GM12878 (cell line): ENCODE measurements at regions not wholly inside any gene's neighbourhood (a gene's known extent, or its start where the extent isn't known, plus 50 kb on each side); places are given as distances from the start of the nearest gene placed in this dataset.

ENCODE experiments used
- ATAC-seq: fragments of 200-7000 bp; cut with Tn5 transposase; 3 replicates; pipeline ENCODE4 v1.9.1; 2020; ENCODE audit warnings: mild to moderate bottlenecking, moderate library complexity
- BruUV-seq: library from RNA; stranded (reverse); fragments of 400-500 nt; replicated peaks from 2 replicates; lab custom pipeline; 2021; lab: Mats Ljungman, UMichigan
- CTCF ChIA-PET: fragments of 300-600 bp; sonication (Branson Sonifier 250); formaldehyde crosslinking; extraction: SDS; loops from one replicate; lab custom pipeline; 2021; ENCODE audit warnings: inconsistent platforms; lab: Yijun Ruan, JAX
- POLR2A ChIA-PET: fragments of 350-600 bp; formaldehyde crosslinking; extraction: SDS; loops from one replicate; lab custom pipeline; 2021; ENCODE audit warnings: inconsistent platforms; lab: Charles Lee
- RAD21 ChIA-PET: fragments of 300-600 bp; sonication (Branson Sonifier 250); formaldehyde crosslinking; loops from one replicate; lab custom pipeline; 2023; ENCODE audit warnings: antibody characterized with exemption; ENCODE audit not compliant: unreplicated experiment; lab: Charles Lee
- SMC1A ChIA-PET: fragments of 300-600 bp; sonication (Branson Sonifier 250); formaldehyde crosslinking; loops from one replicate; lab custom pipeline; 2023; ENCODE audit not compliant: unreplicated experiment, uncharacterized antibody; lab: Charles Lee
- DNase-seq: peaks from one replicate; pipeline ENCODE4 v3.0.0-alpha.2; 2011; ENCODE audit warnings: low read depth, low spot score
- FAIRE-seq: peaks from 3 replicates; lab custom pipeline; 2011; peaks lifted over from hg19 to GRCh38; lab: Jason Lieb, UNC
- H2AFZ ChIP-seq: 2 replicates; pipeline ENCODE4 v1.6.0; 2011; ENCODE audit warnings: low read depth, low read length, control low read depth; ENCODE audit not compliant: control insufficient read depth
- H3K27ac ChIP-seq: 2 replicates; pipeline ENCODE4 v1.5.1; 2011; ENCODE audit warnings: control low read depth; ENCODE audit not compliant: control insufficient read depth, insufficient read depth
- H3K27me3 ChIP-seq, 2 experiments: replicated peaks in 1 of 2; 2 replicates each; pipeline versions ENCODE4 v1.6.0 to v1.6.1; 2011; ENCODE audit warnings: low read length in 1 of 2; ENCODE audit not compliant: control insufficient read depth in 2 of 2, insufficient read depth in 2 of 2
- H3K36me3 ChIP-seq, 2 experiments: 2 replicates each; pipeline ENCODE4 v1.5.1; 2011; ENCODE audit warnings: low read length in 1 of 2; ENCODE audit not compliant: control insufficient read depth in 2 of 2, insufficient read depth in 2 of 2
- H3K4me1 ChIP-seq: 2 replicates; pipeline ENCODE4 v1.6.1; 2011; ENCODE audit warnings: mild to moderate bottlenecking, low read length, moderate library complexity, mixed read lengths; ENCODE audit not compliant: control insufficient read depth, insufficient read depth
- H3K4me2 ChIP-seq: 2 replicates; pipeline ENCODE4 v1.6.0; 2011; ENCODE audit warnings: control low read depth; ENCODE audit not compliant: control insufficient read depth, insufficient read depth
- H3K4me3 ChIP-seq: fragments of 200-600 bp; sonication (generic); 2 replicates; pipeline ENCODE4 v1.5.1; 2016
- H3K79me2 ChIP-seq: 2 replicates; pipeline ENCODE4 v1.6.0; 2011; ENCODE audit warnings: low read length; ENCODE audit not compliant: control insufficient read depth, insufficient read depth
- H3K9ac ChIP-seq: 2 replicates; pipeline ENCODE4 v1.8.0; 2011; ENCODE audit warnings: low read length, control low read depth, mixed read lengths; ENCODE audit not compliant: control insufficient read depth, insufficient read depth
- H3K9me3 ChIP-seq: replicated peaks from 3 replicates; pipeline ENCODE4 v1.5.1; 2011; ENCODE audit warnings: mild to moderate bottlenecking, low read length; ENCODE audit not compliant: control insufficient read depth, insufficient read depth
- H4K20me1 ChIP-seq: 2 replicates; pipeline ENCODE4 v1.6.0; 2011; ENCODE audit not compliant: control insufficient read depth, insufficient read depth
- BACH1 ChIP-seq: fragments of 450-650 bp; IDR thresholded peaks from 2 replicates; pipeline ENCODE4 v1.6.1; 2017; ENCODE audit warnings: mild to moderate bottlenecking, borderline replicate concordance
- EP300 ChIP-seq, 2 experiments: fragments of 150-350 bp in 1 of 2; IDR thresholded peaks; 2 replicates each; pipeline ENCODE4 v1.6.1; 2011 to 2012; ENCODE audit warnings: low read depth in 2 of 2, low read length in 2 of 2, borderline replicate concordance in 1 of 2, improper control_type of control experiment in 1 of 2, inconsistent platforms in 1 of 2; ENCODE audit not compliant: control insufficient read depth in 1 of 2
- FOXM1 ChIP-seq: IDR thresholded peaks from 2 replicates; pipeline ENCODE4 v1.6.1; 2012; ENCODE audit warnings: low read depth, mild to moderate bottlenecking, inconsistent platforms, low read length, moderate library complexity
- IRF5 ChIP-seq: fragments of 450-650 bp; IDR thresholded peaks from 2 replicates; pipeline ENCODE4 v1.6.1; 2017; ENCODE audit warnings: borderline replicate concordance
- TAF1 ChIP-seq: IDR thresholded peaks from 2 replicates; pipeline ENCODE4 v1.6.1; 2011; ENCODE audit warnings: mild to moderate bottlenecking, low read depth, low read length, borderline replicate concordance
- ZBTB11 ChIP-seq: fragments of 450-650 bp; formaldehyde crosslinking; IDR thresholded peaks from 2 replicates; pipeline ENCODE4 v1.5.0; 2022; ENCODE audit warnings: mild to moderate bottlenecking, missing genetic modification characterization
- ZNF592 ChIP-seq: fragments of 450-650 bp; IDR thresholded peaks from 2 replicates; pipeline ENCODE4 v1.6.1; 2017; ENCODE audit warnings: mild to moderate bottlenecking, moderate library complexity
- ZNF687 ChIP-seq: fragments of 450-650 bp; IDR thresholded peaks from 2 replicates; pipeline ENCODE4 v1.6.1; 2017; ENCODE audit warnings: mild to moderate bottlenecking, moderate library complexity
- WGBS: methylation state at CpG from one replicate; pipeline ENCODE4 v1.1.6; 2016; ENCODE audit warnings: low lambda C conversion rate; ENCODE audit not compliant: insufficient replicate concordance, insufficient coverage; ENCODE audit errors: missing lambda C conversion rate; 5-methylcytosine and 5-hydroxymethylcytosine counted together
- in situ Hi-C: fragments of 300-500 bp; cut with MboI; formaldehyde crosslinking; loops from 9 replicates; pipeline ENCODE4 v1.14.3; 2018; ENCODE audit warnings: mixed read lengths
- intact Hi-C: fragments of 100-400 bp; cut with micrococcal nuclease; formaldehyde crosslinking; loops from one replicate; pipeline ENCODE4 v1.14.2; 2022; ENCODE audit not compliant: unreplicated experiment

GRCh38 chr12:11565752-11566151 is 83.7 kb upstream of the ETV6 start:
- peaks cover 2% of the 10 kb centered on the region for H3K79me2 ChIP-seq
- peak; percentile 13 for FAIRE-seq
- peak overlapping the region; percentile 98 for H3K27ac ChIP-seq
- RAD21 ChIA-PET, result interaction anchor here (0.5 to 16.5 kb wide), 17 partner anchors 9 to 460 kb away, joined by 3 to 322 read pairs (median 4); partner anchors contain the start of gene ETV6
- SMC1A ChIA-PET, result interaction anchor here (0.6 to 6.5 kb wide), 10 partner anchors 9 to 442 kb away, joined by 3 to 146 read pairs (median 6); no protein-coding TSS in a partner anchor
- H3K9me3 ChIP-seq, result no peaks in the 10 kb centered on the region; the same call in 1 of the 3 replicates
- WGBS, result 0% methylated on average over 2 of the region's 2 CpGs
- BruUV-seq, result no TSS peak
- H3K4me2 ChIP-seq, result peak overlapping the region; percentile 4; the same call in 1 of the 2 replicates
- CTCF ChIA-PET, result interaction anchor here (0.6 to 6.2 kb wide), 5 partner anchors 9 to 910 kb away, joined by 3 to 63 read pairs (median 6); no protein-coding TSS in a partner anchor
- peaks cover 71% of the 10 kb centered on the region for H3K4me1 ChIP-seq
- in situ Hi-C loops, result loop anchor here (5.0 to 25.0 kb wide), 4 partner anchors 272 to 1129 kb away; partner anchors contain the start of gene GPR19
- DNase-seq, result no peak
- intact Hi-C loops, result loop anchor here (1.0 to 5.0 kb wide), 9 partner anchors 11 to 417 kb away; no protein-coding TSS in a partner anchor
- no peak overlapping the region for H3K9ac ChIP-seq
- H4K20me1 ChIP-seq, result no peaks in the 10 kb centered on the region
- H3K36me3 ChIP-seq, result no peaks in the 10 kb centered on the region
- ATAC-seq, result peak; percentile 5
- H3K4me3 ChIP-seq, result no peak overlapping the region
- no peak overlapping the region for H2AFZ ChIP-seq
- POLR2A ChIA-PET, result interaction anchor here (0.6 to 5.9 kb wide), 9 partner anchors 10 to 792 kb away, joined by 3 to 63 read pairs (median 6); no protein-coding TSS in a partner anchor
- no peaks in the 10 kb centered on the region for H3K27me3 ChIP-seq
- peak; percentile 70 to 92; a peak in 3 of 4 replicates for TF ChIP-seq EP300 (IDR thresholded peaks at IDR 0.05; ENCODE audit: borderline replicate concordance in 1 of 2, control insufficient read depth in 1 of 2, low read depth in 2 of 2, low read length in 2 of 2)
- no peak for TF ChIP-seq IRF5
- peak; percentile 92 for TF ChIP-seq ZNF687
- TF ChIP-seq FOXM1, result peak; percentile 91
- TF ChIP-seq ZBTB11 (CRISPR knock-in tag), result no peak
- TF ChIP-seq TAF1, result 0 out of 2 replicates have a peak, but pooled peaks have one; percentile 34
- TF ChIP-seq BACH1, result 0 out of 2 replicates have a peak, but pooled peaks have one; percentile 19
- peak; percentile 91; the same call in 1 of the 2 replicates for TF ChIP-seq ZNF592
